ENCODE measurements at regions not wholly inside any gene's neighbourhood (a gene's known extent, or its start where the extent isn't known, plus 50 kb on each side); places are given as distances from the start of the nearest gene placed in this dataset.

GRCh38 chr15:34700891-34701427 lies 53.8 kb downstream of the GJD2 start:
- Histone ChIP-seq H3K36me3 (no peaks in the 10 kb centered on the region), H3K4me1 (no peaks in the 10 kb centered on the region), H3K27me3 (no peaks in the 10 kb centered on the region), H3K4me3 (no peak overlapping the region), H3K9me3 (no peaks in the 10 kb centered on the region), H3K27ac (no peak overlapping the region)
- TF ChIP-seq CTCF (IDR thresholded peaks at IDR 0.05), result no peak
- no peak for DNase-seq (ENCODE audit: low spot score)

GRCh38 chr15:34699968-34700640 lies 54.7 kb downstream of the GJD2 start:
- no peaks in the 10 kb centered on the region for H3K4me1 ChIP-seq
- H3K27me3 ChIP-seq, result no peaks in the 10 kb centered on the region
- no peaks in the 10 kb centered on the region for H3K36me3 ChIP-seq
- no peak overlapping the region for H3K27ac ChIP-seq
- no peak overlapping the region for H3K4me3 ChIP-seq
- TF ChIP-seq CTCF (IDR thresholded peaks at IDR 0.05), result no peak
- no peak for DNase-seq (ENCODE audit: low spot score)
- H3K9me3 ChIP-seq, result no peaks in the 10 kb centered on the region

- no peaks in the 10 kb centered on the region for H3K36me3 ChIP-seq
- no peak for DNase-seq (ENCODE audit: low spot score)
- H3K27ac ChIP-seq, result no peak overlapping the region
- TF ChIP-seq CTCF (IDR thresholded peaks at IDR 0.05), result no peak
- no peaks in the 10 kb centered on the region for H3K4me1 ChIP-seq
- no peaks in the 10 kb centered on the region for H3K9me3 ChIP-seq
- H3K27me3 ChIP-seq, result no peaks in the 10 kb centered on the region
- H3K4me3 ChIP-seq, result no peak overlapping the region
Measured at GRCh38 chr15:34696506-34696905, 58.3 kb downstream of the GJD2 start.

- no peak overlapping the region for H3K27ac ChIP-seq
- H3K27me3 ChIP-seq, result no peaks in the 10 kb centered on the region
- no peaks in the 10 kb centered on the region for H3K4me1 ChIP-seq
- no peaks in the 10 kb centered on the region for H3K9me3 ChIP-seq
- no peak overlapping the region for H3K4me3 ChIP-seq
- DNase-seq (ENCODE audit: low spot score), result no peak
- H3K36me3 ChIP-seq, result no peaks in the 10 kb centered on the region
- TF ChIP-seq CTCF (IDR thresholded peaks at IDR 0.05), result no peak
Measured at GRCh38 chr15:34693053-34693744, 61.6 kb downstream of the GJD2 start.

GRCh38 chr15:34691034-34691433 lies 63.8 kb downstream of the GJD2 start:
- TF ChIP-seq CTCF (IDR thresholded peaks at IDR 0.05), result no peak
- no peaks in the 10 kb centered on the region for H3K9me3 ChIP-seq
- H3K27me3 ChIP-seq, result no peaks in the 10 kb centered on the region
- no peak for DNase-seq (ENCODE audit: low spot score)
- H3K4me3 ChIP-seq, result no peak overlapping the region
- H3K4me1 ChIP-seq, result no peaks in the 10 kb centered on the region
- H3K27ac ChIP-seq, result no peak overlapping the region
- H3K36me3 ChIP-seq, result no peaks in the 10 kb centered on the region
